K562 (cell line): ENCODE measurements at regions not wholly inside any gene's neighbourhood (a gene's known extent, or its start where the extent isn't known, plus 50 kb on each side); places are given as distances from the start of the nearest gene placed in this dataset.

Experiments used
- CSDE1 ChIP-seq, 2 experiments: fragments of 450-650 bp; IDR thresholded peaks; 2 replicates each; pipeline ENCODE4 v1.6.1; 2016; ENCODE audit warnings: mild to moderate bottlenecking in 1 of 2
- CTBP1 ChIP-seq: fragments of 450-650 bp; IDR thresholded peaks from 2 replicates; pipeline ENCODE4 v1.6.1; 2016; ENCODE audit warnings: borderline replicate concordance
- EGR1 ChIP-seq: fragments of 450-650 bp; conservative IDR thresholded peaks from 2 replicates; pipeline ENCODE4 v1.6.1; 2017; ENCODE audit warnings: mild to moderate bottlenecking
- HDAC1 ChIP-seq, 2 experiments: fragments of 450-650 bp; IDR thresholded peaks; 2 replicates each; pipeline ENCODE4 v1.6.1; 2016 to 2017; ENCODE audit warnings: inconsistent platforms in 1 of 2, mild to moderate bottlenecking in 1 of 2, moderate library complexity in 1 of 2
- HNRNPUL1 ChIP-seq: fragments of 200-400 bp; formaldehyde crosslinking; IDR thresholded peaks from 2 replicates; pipeline ENCODE4 v1.6.1; 2017; ENCODE audit warnings: low read length
- KDM1A ChIP-seq, 2 experiments: fragments of 450-650 bp; IDR thresholded peaks; 2 replicates each; pipeline ENCODE4 v1.6.1; 2016; ENCODE audit warnings: mild to moderate bottlenecking in 2 of 2
- KLF6 ChIP-seq: fragments of 250-450 bp; sonication (Bioruptor Pico); IDR thresholded peaks from 2 replicates; pipeline ENCODE4 v1.4.0; 2020; ENCODE audit warnings: mild to moderate bottlenecking, moderate library complexity, borderline replicate concordance
- L3MBTL2 ChIP-seq: fragments of 450-650 bp; IDR thresholded peaks from 2 replicates; pipeline ENCODE4 v1.6.1; 2016; ENCODE audit warnings: mild to moderate bottlenecking, moderate library complexity
- MEIS2 ChIP-seq: fragments of 450-650 bp; IDR thresholded peaks from 2 replicates; pipeline ENCODE4 v1.6.1; 2014; ENCODE audit warnings: mild to moderate bottlenecking; ENCODE audit not compliant: partially characterized antibody
- NBN ChIP-seq: fragments of 450-650 bp; IDR thresholded peaks from 2 replicates; pipeline ENCODE4 v1.6.1; 2016; ENCODE audit warnings: low read depth, mild to moderate bottlenecking
- PTTG1 ChIP-seq: fragments of 450-650 bp; IDR thresholded peaks from 2 replicates; pipeline ENCODE4 v1.6.1; 2016; ENCODE audit warnings: low read depth, mild to moderate bottlenecking, missing genetic modification characterization, missing compliant biosample characterization
- RBFOX2 ChIP-seq: fragments of 200-400 bp; formaldehyde crosslinking; IDR thresholded peaks from 2 replicates; pipeline ENCODE4 v1.6.1; 2017; ENCODE audit warnings: low read depth, mild to moderate bottlenecking, low read length, moderate library complexity
- RHOXF2B ChIP-seq: fragments of 250-450 bp; sonication (Bioruptor Pico); conservative IDR thresholded peaks from 2 replicates; pipeline ENCODE4 v1.5.1; 2021
- SOX6 ChIP-seq: fragments of 450-650 bp; IDR thresholded peaks from 2 replicates; pipeline ENCODE4 v1.6.1; 2014; ENCODE audit warnings: mild to moderate bottlenecking
- TCF7L2 ChIP-seq: fragments of 150-350 bp; IDR thresholded peaks from 2 replicates; pipeline ENCODE4 v1.6.1; 2016; ENCODE audit warnings: low read depth, mild to moderate bottlenecking, low read length, moderate library complexity
- ZKSCAN3 ChIP-seq: fragments of 250-450 bp; sonication (Bioruptor Pico); IDR thresholded peaks from 2 replicates; pipeline ENCODE4 v1.4.0; 2020
- ZNF175 ChIP-seq: fragments of 200-800 bp; sonication (Bioruptor generic); IDR thresholded peaks from 2 replicates; pipeline ENCODE4 v1.6.1; 2016; ENCODE audit warnings: low read depth, mild to moderate bottlenecking, missing genetic modification characterization, missing compliant biosample characterization
- ZNF384 ChIP-seq: IDR thresholded peaks from 2 replicates; pipeline ENCODE4 v1.6.1; 2012; ENCODE audit warnings: low read depth, low read length, improper control_type of control experiment
- ZNF408 ChIP-seq: fragments of 250-450 bp; sonication (Bioruptor Pico); IDR thresholded peaks from 2 replicates; pipeline ENCODE4 v1.4.0; 2020; ENCODE audit warnings: low read depth, mild to moderate bottlenecking, moderate library complexity
- TF ChIP-seq, protein P1 (sequence below): IDR thresholded peaks from 2 replicates; pipeline ENCODE4 v1.6.1; 2011; ENCODE audit warnings: borderline replicate concordance, low read depth, mild to moderate bottlenecking, moderate library complexity, low read length; ENCODE audit not compliant: insufficient read depth, poor library complexity, severe bottlenecking
- TF ChIP-seq, protein P2 (sequence below): fragments of 450-650 bp; IDR thresholded peaks from 2 replicates; pipeline ENCODE4 v1.6.1; 2016; ENCODE audit warnings: low read depth

DNA sequence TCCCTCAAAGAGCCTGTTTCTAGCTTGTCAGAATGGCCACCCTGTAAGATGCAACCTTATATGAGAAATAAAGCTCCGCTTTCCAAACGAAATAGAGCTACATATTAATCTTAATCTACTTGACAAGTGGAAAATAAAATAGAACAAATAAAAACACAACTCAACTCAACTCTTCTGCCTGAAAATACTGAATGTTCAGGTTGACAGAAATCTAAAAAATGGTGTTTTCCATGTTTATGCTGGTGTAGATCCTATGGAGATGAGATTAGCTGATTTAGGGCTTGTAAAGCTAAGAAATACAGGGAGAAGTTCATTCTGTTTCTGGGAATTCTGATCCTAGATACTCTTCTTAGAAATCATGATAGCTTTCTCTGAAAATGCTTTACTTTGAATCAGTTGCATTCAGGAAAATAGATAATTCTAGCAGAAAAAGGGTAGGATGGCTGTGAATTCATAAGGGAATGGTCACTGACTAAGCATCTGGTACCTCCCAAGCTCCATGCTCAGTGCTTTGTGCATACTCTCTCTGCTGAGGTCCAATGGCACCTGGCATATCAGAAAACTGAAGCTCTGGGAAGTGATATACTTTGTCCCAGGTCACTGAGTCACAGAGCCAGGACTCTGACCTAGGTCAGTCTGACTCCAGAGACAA lies 89.2 kb upstream of the EXOC1L start (continued):
- no peak for TF ChIP-seq KLF6
- no peak for TF ChIP-seq EGR1
- TF ChIP-seq SOX6 = peak; percentile 56; the same call in 1 of the 2 replicates
- peak; percentile 56 for TF ChIP-seq MEIS2
- TF ChIP-seq HDAC1 (IDR thresholded peaks at IDR 0.05) = peak in 1 of 2 experiments; percentile 63; a peak in 2 of 4 replicates
- TF ChIP-seq CTBP1 = peak; percentile 31
- peak; percentile 32 to 74; a peak in 2 of 4 replicates for TF ChIP-seq KDM1A (IDR thresholded peaks at IDR 0.05)
- no peak for TF ChIP-seq RBFOX2
- no peak for TF ChIP-seq ZNF408 (CRISPR knock-in tag)
- TF ChIP-seq ZNF175 (CRISPR knock-in tag) = peak; percentile 66; the same call in 1 of the 2 replicates
- TF ChIP-seq HNRNPUL1 = no peak
- no peak; the same call in 1 of the 2 replicates for TF ChIP-seq PTTG1
- TF ChIP-seq, protein P1, sequence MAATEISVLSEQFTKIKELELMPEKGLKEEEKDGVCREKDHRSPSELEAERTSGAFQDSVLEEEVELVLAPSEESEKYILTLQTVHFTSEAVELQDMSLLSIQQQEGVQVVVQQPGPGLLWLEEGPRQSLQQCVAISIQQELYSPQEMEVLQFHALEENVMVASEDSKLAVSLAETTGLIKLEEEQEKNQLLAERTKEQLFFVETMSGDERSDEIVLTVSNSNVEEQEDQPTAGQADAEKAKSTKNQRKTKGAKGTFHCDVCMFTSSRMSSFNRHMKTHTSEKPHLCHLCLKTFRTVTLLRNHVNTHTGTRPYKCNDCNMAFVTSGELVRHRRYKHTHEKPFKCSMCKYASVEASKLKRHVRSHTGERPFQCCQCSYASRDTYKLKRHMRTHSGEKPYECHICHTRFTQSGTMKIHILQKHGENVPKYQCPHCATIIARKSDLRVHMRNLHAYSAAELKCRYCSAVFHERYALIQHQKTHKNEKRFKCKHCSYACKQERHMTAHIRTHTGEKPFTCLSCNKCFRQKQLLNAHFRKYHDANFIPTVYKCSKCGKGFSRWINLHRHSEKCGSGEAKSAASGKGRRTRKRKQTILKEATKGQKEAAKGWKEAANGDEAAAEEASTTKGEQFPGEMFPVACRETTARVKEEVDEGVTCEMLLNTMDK = no peak
- peak; percentile 15; the same call in 1 of the 2 replicates for TF ChIP-seq NBN
- no peak for TF ChIP-seq ZNF384
- no peak for TF ChIP-seq L3MBTL2
- no peak for TF ChIP-seq TCF7L2
- TF ChIP-seq, protein P2, sequence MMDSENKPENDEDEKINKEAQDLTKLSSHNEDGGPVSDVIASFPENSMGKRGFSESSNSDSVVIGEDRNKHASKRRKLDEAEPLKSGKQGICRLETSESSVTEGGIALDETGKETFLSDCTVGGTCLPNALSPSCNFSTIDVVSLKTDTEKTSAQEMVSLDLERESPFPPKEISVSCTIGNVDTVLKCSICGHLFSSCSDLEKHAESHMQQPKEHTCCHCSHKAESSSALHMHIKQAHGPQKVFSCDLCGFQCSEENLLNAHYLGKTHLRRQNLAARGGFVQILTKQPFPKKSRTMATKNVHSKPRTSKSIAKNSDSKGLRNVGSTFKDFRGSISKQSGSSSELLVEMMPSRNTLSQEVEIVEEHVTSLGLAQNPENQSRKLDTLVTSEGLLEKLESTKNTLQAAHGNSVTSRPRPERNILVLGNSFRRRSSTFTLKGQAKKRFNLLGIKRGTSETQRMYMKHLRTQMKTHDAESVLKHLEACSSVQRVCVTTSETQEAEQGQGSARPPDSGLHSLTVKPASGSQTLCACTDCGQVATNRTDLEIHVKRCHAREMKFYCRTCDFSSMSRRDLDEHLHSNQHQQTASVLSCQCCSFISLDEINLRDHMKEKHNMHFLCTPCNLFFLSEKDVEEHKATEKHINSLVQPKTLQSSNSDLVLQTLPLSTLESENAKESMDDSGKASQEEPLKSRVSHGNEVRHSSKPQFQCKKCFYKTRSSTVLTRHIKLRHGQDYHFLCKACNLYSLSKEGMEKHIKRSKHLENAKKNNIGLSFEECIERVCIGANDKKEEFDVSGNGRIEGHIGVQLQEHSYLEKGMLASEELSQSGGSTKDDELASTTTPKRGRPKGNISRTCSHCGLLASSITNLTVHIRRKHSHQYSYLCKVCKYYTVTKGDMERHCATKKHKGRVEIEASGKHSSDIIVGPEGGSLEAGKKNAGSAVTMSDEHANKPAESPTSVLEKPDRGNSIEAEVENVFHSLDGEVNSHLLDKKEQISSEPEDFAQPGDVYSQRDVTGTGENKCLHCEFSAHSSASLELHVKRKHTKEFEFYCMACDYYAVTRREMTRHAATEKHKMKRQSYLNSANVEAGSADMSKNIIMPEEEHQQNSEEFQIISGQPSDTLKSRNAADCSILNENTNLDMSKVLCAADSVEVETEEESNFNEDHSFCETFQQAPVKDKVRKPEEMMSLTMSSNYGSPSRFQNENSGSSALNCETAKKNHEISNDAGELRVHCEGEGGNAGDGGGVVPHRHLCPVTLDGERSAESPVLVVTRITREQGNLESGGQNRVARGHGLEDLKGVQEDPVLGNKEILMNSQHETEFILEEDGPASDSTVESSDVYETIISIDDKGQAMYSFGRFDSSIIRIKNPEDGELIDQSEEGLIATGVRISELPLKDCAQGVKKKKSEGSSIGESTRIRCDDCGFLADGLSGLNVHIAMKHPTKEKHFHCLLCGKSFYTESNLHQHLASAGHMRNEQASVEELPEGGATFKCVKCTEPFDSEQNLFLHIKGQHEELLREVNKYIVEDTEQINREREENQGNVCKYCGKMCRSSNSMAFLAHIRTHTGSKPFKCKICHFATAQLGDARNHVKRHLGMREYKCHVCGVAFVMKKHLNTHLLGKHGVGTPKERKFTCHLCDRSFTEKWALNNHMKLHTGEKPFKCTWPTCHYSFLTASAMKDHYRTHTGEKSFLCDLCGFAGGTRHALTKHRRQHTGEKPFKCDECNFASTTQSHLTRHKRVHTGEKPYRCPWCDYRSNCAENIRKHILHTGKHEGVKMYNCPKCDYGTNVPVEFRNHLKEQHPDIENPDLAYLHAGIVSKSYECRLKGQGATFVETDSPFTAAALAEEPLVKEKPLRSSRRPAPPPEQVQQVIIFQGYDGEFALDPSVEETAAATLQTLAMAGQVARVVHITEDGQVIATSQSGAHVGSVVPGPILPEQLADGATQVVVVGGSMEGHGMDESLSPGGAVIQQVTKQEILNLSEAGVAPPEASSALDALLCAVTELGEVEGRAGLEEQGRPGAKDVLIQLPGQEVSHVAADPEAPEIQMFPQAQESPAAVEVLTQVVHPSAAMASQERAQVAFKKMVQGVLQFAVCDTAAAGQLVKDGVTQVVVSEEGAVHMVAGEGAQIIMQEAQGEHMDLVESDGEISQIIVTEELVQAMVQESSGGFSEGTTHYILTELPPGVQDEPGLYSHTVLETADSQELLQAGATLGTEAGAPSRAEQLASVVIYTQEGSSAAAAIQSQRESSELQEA = no peak
- 0 out of 4 replicates have a peak, but pooled peaks of 1 of the 2 experiments have one; percentile 33 for TF ChIP-seq CSDE1 (IDR thresholded peaks at IDR 0.05)
- no peak for TF ChIP-seq RHOXF2B (CRISPR knock-in tag)
- no peak for TF ChIP-seq ZKSCAN3
